HCT116 (cell line): ENCODE measurements at regions not wholly inside any gene's neighbourhood (a gene's known extent, or its start where the extent isn't known, plus 50 kb on each side); places are given as distances from the start of the nearest gene placed in this dataset.

ENCODE experiments used
- CEBPB ChIP-seq: IDR thresholded peaks from 2 replicates; pipeline ENCODE4 v1.6.1; 2012; ENCODE audit warnings: low read depth
- CTCF ChIP-seq, 3 experiments: fragments of 200-600 bp in 1 of 3; sonication (generic) in 1 of 3; IDR thresholded peaks in 2 of 3; conservative IDR thresholded peaks in 1 of 3; 2 replicates each; pipeline ENCODE4 v1.5.1; 2012 to 2017; ENCODE audit warnings: low read depth in 2 of 3, low read length in 2 of 3, antibody characterized with exemption in 1 of 3, borderline replicate concordance in 1 of 3, control low read depth in 1 of 3, mild to moderate bottlenecking in 1 of 3, mixed read lengths in 1 of 3, mixed run types in 1 of 3, moderate library complexity in 1 of 3; ENCODE audit not compliant: insufficient read depth in 1 of 3
- EGR1 ChIP-seq: IDR thresholded peaks from 2 replicates; pipeline ENCODE4 v1.6.1; 2012; ENCODE audit warnings: low read depth
- ELF1 ChIP-seq: IDR thresholded peaks from 2 replicates; pipeline ENCODE4 v1.6.1; 2012; ENCODE audit warnings: low read depth, borderline replicate concordance
- FOSL1 ChIP-seq: IDR thresholded peaks from 2 replicates; pipeline ENCODE4 v1.6.1; 2012; ENCODE audit warnings: low read depth
- MAX ChIP-seq: IDR thresholded peaks from 2 replicates; pipeline ENCODE4 v1.6.1; 2012
- POLR2A ChIP-seq: IDR thresholded peaks from 2 replicates; pipeline ENCODE4 v1.7.0; 2011; ENCODE audit warnings: borderline replicate concordance; ENCODE audit not compliant: insufficient read depth, insufficient read length; ENCODE audit errors: extremely low read depth
- POLR2AphosphoS5 ChIP-seq: IDR thresholded peaks from 2 replicates; pipeline ENCODE4 v1.6.1; 2011; ENCODE audit warnings: mild to moderate bottlenecking, low read depth, low read length, moderate library complexity
- RAD21 ChIP-seq: IDR thresholded peaks from 2 replicates; pipeline ENCODE4 v1.6.1; 2012; ENCODE audit warnings: low read depth, mild to moderate bottlenecking
- REST ChIP-seq: IDR thresholded peaks from 2 replicates; pipeline ENCODE4 v1.6.1; 2012; ENCODE audit warnings: low read depth
- YY1 ChIP-seq: IDR thresholded peaks from 2 replicates; pipeline ENCODE4 v1.6.1; 2011; ENCODE audit warnings: low read length, low read depth, moderate library complexity, mild to moderate bottlenecking; ENCODE audit not compliant: insufficient replicate concordance; ENCODE audit errors: extremely low read depth
- ZBTB33 ChIP-seq: IDR thresholded peaks from 2 replicates; pipeline ENCODE4 v1.6.1; 2011; ENCODE audit warnings: mild to moderate bottlenecking, low read length, moderate library complexity; ENCODE audit not compliant: insufficient replicate concordance; ENCODE audit errors: extremely low read depth
- ZNF274 ChIP-seq: fragments of 200-500 bp; sonication (Bioruptor generic); IDR thresholded peaks from 2 replicates; pipeline ENCODE4 v1.6.1; 2014; ENCODE audit warnings: mild to moderate bottlenecking, low read depth, low read length, inconsistent platforms

GRCh38 chr5:120155873-120156272, 308.2 kb upstream of the PRR16 start:
- TF ChIP-seq POLR2A (no peak), YY1 (no peak), ZNF274 (no peak), CTCF (IDR thresholded peaks at IDR 0.05 in 2 of 3, conservative IDR thresholded peaks at IDR 0.05 in 1 of 3; ENCODE audit: borderline replicate concordance in 1 of 3, insufficient read depth in 1 of 3, low read depth in 2 of 3, low read length in 2 of 3) (no peak), REST (no peak), CEBPB (no peak), EGR1 (no peak), FOSL1 (no peak), MAX (no peak), ZBTB33 (no peak), RAD21 (no peak), POLR2AphosphoS5 (no peak), ELF1 (no peak)
